ENCODE measurements at regions not wholly inside any gene's neighbourhood (a gene's known extent, or its start where the extent isn't known, plus 50 kb on each side); places are given as distances from the start of the nearest gene placed in this dataset.

DNA sequence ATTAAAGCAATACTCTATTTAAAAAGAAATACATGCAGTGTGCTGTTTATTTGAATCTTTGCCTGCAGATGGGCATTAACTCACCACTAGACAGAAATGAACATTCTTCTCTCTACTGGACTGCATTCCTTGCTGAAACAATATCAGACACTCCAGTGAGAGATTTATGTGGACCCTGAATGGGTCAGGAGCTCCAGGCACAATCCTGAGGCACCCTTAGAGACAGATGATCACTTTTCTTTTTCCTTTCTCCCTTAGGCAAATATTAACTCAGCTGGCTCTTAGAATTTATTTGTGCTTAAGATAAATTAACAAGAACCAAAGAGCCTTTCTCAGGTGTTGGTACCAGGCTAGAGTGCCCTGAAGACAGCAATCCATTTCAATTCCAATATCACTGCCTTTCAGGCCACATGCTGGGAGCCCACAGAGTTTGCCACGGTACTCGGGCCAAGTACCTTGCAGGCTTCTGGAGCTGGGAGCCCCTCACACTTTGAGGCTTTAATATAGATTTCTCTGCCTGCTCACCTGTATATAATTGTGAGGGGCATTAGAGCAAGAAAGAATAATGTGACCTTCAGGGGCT is 173.0 kb downstream of the EMP1 start:
- no peaks in the 10 kb centered on the region for H3K36me3 Mint-ChIP-seq
- peaks cover 5% of the 10 kb centered on the region for H3K27me3 Mint-ChIP-seq
- H3K4me1 Mint-ChIP-seq, result no peaks in the 10 kb centered on the region
- H3K27ac Mint-ChIP-seq, result no peak overlapping the region
- peaks cover 4% of the 10 kb centered on the region for H3K9me3 Mint-ChIP-seq
- H3K4me3 Mint-ChIP-seq, result no peak overlapping the region

DNA sequence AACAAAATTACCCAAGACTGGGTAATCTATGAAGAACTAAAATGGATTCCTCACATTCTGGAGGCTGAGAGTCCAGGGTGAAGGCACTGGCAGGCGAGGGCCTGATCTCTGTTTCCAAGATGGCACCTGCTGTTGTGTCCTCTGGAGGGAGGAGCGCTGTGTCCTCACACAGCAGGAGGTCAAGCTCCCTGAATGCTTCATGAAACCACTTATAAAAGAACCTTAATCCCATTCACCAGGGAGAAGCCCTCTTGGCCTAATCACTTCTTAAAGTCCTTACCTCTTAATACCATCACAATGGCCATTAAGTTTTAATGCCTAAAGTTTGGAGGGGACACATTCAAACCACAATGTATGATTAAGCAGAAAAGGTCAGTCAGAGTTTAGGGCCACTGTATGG is 172.4 kb downstream of the EMP1 start:
- peaks cover 5% of the 10 kb centered on the region for H3K27me3 Mint-ChIP-seq
- H3K9me3 Mint-ChIP-seq, result peaks cover 4% of the 10 kb centered on the region
- H3K4me1 Mint-ChIP-seq, result no peaks in the 10 kb centered on the region
- no peak overlapping the region for H3K27ac Mint-ChIP-seq
- no peak overlapping the region for H3K4me3 Mint-ChIP-seq
- no peaks in the 10 kb centered on the region for H3K36me3 Mint-ChIP-seq

DNA sequence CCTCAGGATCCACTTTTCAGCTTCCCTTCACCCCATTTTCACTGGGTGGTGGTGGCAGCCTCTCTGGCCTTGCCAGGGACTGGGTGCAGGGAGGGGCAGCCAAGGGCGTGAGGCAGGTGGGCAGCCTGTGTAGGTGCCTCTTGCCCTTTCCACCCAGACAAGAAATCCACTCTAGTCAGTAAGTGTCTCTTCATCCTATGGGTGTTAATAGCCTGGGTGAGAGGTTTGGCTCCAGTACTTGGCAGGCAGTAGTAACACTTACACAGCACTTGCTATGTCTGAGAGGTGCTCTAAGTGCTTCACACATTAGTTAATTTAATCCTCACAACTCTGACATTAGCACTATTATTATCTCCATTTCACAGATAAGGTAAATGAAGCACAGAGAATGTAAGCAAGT is 171.9 kb downstream of the EMP1 start:
- Mint-ChIP-seq H3K27ac (no peak overlapping the region), H3K9me3 (peaks cover 4% of the 10 kb centered on the region)

DNA sequence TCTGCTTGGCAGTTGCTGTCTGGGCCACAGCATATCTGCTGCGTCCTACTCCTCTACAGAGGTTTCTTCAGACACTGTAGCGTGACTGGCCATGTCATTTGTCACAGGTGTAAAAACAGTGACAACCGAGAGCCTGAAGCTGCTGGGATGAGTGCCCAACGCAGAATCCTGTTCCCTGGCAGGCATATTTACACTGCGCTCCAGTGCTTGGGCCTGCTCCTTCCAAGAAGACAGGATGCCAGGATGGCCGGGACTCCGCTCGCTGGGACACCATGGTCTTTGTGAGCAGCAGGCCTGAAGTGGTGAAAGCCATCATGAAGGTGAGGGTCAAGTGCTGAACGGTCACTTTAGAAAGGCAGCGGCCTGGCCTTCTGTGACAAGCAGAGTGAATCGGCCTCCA is 171.4 kb downstream of the EMP1 start:
- Mint-ChIP-seq H3K27ac (no peak overlapping the region), H3K36me3 (no peaks in the 10 kb centered on the region), H3K27me3 (peaks cover 5% of the 10 kb centered on the region), H3K4me3 (no peak overlapping the region), H3K9me3 (peaks cover 4% of the 10 kb centered on the region), H3K4me1 (no peaks in the 10 kb centered on the region)

More for the DNA sequence above, 171.9 kb downstream of the EMP1 start:
- H3K4me3 Mint-ChIP-seq, result no peak overlapping the region
- H3K36me3 Mint-ChIP-seq, result no peaks in the 10 kb centered on the region
- H3K27me3 Mint-ChIP-seq, result peaks cover 5% of the 10 kb centered on the region
- no peaks in the 10 kb centered on the region for H3K4me1 Mint-ChIP-seq

DNA sequence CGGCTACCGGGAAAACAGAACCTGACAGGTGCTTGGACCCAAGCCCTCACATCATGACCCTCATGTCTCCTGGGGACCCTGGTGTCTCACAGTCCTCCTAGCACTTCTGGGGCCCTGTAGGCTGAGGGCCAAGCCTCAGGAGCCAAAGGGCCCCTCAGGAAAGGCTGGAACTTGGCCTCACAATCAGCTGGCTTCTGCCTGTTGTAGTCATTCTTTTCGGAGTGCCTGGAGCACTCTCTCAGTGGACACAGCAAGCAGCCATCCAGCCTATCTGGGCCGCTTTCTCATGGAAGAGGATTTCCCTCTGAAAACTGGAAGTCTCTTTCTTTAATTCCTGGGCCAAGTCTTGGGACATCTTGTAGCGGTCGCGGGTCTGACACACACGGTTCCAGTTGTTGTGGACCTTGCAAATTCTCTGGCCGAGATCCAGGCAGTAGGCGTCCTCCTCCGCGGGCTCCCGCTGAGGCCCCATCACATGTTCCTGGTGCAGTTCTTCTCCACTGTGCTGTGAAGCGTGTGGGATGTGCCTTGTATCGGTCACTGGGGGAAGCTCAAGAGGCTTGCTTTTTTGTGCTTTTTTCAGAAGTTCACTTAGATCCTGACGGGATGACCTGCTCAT is 169.3 kb downstream of the EMP1 start:
- H3K4me1 Mint-ChIP-seq, result no peaks in the 10 kb centered on the region
- H3K27me3 Mint-ChIP-seq, result peaks cover 15% of the 10 kb centered on the region
- H3K9me3 Mint-ChIP-seq, result peaks cover 4% of the 10 kb centered on the region

DNA sequence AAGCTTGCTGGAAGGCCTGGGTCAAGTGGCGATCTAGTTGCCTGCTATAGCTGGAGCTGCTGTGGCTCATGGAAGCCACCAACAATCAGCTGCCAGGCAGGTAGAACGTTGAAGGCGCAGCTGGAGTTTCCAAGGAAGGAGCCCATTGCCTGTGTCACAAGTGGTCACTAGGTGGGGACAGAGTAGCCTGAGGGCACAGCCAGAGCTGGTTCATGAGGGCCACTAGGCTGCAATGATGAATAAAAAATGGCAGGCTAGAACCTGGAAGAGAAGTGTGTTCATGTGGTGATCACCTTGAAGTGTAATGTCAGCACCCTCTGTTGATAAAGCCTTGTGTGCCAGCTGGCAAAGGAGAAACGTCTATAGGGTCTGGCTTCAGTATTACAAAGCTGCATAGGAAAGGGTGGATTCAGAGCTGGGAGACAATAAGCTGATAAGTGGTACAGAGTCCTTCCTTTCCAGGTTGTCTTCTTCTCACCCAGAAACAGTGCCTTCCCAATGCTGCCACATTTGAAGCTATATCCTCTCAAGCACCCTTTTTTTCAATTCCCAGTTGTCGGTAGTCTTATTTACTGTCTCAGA is 165.8 kb downstream of the EMP1 start:
- no peak overlapping the region for H3K4me3 Mint-ChIP-seq
- H3K27ac Mint-ChIP-seq, result no peak overlapping the region
- peaks cover 4% of the 10 kb centered on the region for H3K9me3 Mint-ChIP-seq
- no peaks in the 10 kb centered on the region for H3K4me1 Mint-ChIP-seq
- H3K36me3 Mint-ChIP-seq, result no peaks in the 10 kb centered on the region
- peaks cover 29% of the 10 kb centered on the region for H3K27me3 Mint-ChIP-seq

More for the DNA sequence above, 169.3 kb downstream of the EMP1 start:
- H3K27ac Mint-ChIP-seq, result no peak overlapping the region
- H3K4me3 Mint-ChIP-seq, result no peak overlapping the region
- no peaks in the 10 kb centered on the region for H3K36me3 Mint-ChIP-seq

DNA sequence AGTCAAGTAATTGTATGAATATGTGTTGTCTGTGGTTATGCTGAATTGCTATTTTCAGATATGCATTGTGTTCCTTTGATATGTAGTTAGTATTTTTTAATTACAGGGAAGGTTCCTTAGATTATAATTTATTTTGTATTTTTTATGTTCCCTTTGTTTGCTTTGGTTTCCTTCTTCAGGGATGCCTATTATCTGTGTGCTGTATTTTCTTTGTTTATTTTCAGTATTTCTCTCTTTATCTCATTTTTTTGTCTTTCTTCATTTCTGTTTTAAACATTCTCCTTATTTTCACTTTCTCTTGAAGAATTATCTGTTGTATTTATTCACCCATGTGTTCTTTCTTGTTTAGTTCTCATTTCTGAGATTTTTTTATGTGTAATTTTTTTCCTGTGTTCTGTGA is 163.1 kb downstream of the EMP1 start:
- Mint-ChIP-seq H3K36me3 (no peaks in the 10 kb centered on the region), H3K27me3 (peaks cover 29% of the 10 kb centered on the region), H3K4me1 (no peaks in the 10 kb centered on the region), H3K9me3 (no peaks in the 10 kb centered on the region), H3K4me3 (no peak overlapping the region), H3K27ac (no peak overlapping the region)

DNA sequence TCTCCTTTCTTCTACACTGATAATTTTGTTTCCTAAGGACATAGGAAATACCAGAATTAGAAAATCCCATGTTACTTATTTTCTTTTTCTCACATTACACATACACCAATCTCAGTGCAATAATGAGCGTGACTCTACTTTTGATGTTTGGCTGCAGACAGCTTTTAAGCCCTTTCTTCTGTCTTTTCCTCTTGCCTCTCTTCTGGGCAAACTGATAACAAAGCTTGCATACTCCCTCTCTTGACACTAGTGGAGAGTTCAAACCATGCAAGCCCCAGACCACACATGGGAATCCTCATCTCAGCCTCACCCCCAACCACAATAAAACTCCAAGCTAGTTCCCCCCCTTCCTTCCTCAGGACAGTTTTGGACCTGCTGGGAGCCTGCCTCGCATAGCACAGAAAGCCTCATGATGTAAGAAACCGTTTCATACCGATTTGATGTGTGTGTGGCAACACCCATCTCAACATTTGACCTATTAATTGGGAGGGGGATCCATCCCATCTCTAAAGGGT is 161.9 kb downstream of the EMP1 start:
- H3K27ac Mint-ChIP-seq, result no peak overlapping the region
- no peaks in the 10 kb centered on the region for H3K36me3 Mint-ChIP-seq
- no peaks in the 10 kb centered on the region for H3K4me1 Mint-ChIP-seq
- H3K9me3 Mint-ChIP-seq, result no peaks in the 10 kb centered on the region
- peaks cover 29% of the 10 kb centered on the region for H3K27me3 Mint-ChIP-seq
- H3K4me3 Mint-ChIP-seq, result no peak overlapping the region

- H3K4me1 Mint-ChIP-seq, result peaks cover 8% of the 10 kb centered on the region
- no peak overlapping the region for H3K4me3 Mint-ChIP-seq
- peak overlapping the region; percentile 70 for H3K27ac Mint-ChIP-seq
- H3K36me3 Mint-ChIP-seq, result no peaks in the 10 kb centered on the region
- H3K9me3 Mint-ChIP-seq, result no peaks in the 10 kb centered on the region
- H3K27me3 Mint-ChIP-seq, result peaks cover 17% of the 10 kb centered on the region
These were observed 154.4 kb downstream of the EMP1 start for GRCh38 chr12:13350946-13351345.

DNA sequence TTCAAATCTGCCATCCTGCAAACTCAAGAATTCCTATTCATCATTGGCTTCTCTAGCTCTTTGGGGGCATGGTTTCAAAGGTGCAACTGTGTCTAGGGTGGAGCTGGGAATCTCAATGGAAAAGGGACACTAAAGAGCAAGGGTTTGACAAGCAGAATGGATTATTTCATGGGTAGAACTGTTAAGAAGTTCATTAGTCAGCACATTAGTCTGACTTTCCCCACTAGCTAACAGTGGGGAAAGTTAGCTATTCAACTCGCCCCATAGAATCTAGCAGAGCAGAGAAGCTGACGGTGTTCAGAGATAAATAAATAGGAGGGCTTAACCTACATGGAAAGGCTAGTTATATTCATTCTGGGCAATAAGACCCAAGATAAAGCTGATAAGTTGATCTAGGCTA is 153.9 kb downstream of the EMP1 start:
- Mint-ChIP-seq H3K27ac (no peak overlapping the region), H3K27me3 (peaks cover 17% of the 10 kb centered on the region), H3K4me1 (peaks cover 8% of the 10 kb centered on the region), H3K9me3 (no peaks in the 10 kb centered on the region), H3K36me3 (no peaks in the 10 kb centered on the region), H3K4me3 (no peak overlapping the region)

DNA sequence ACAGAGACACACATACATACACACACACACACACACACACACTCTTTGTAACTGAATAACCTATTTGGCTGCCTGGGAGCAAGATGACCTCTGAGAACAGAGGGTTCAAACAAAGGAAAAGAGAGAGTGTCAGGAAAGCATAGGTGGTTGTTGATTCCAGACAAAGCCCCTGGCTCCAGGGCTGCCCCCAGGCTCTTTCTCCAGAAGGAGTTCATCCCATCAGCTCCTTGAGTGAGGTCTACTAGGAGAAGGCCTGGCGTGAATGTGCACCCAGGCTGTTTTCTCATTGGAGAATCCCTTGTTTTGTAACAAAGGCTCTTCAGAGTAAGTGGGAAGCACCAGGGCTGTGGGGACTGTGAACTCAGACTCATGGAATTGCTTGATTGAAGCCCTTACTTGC is 151.9 kb downstream of the EMP1 start:
- no peaks in the 10 kb centered on the region for H3K36me3 Mint-ChIP-seq
- peaks cover 8% of the 10 kb centered on the region for H3K4me1 Mint-ChIP-seq
- no peak overlapping the region for H3K27ac Mint-ChIP-seq
- no peak overlapping the region for H3K4me3 Mint-ChIP-seq
- no peaks in the 10 kb centered on the region for H3K9me3 Mint-ChIP-seq
- peaks cover 19% of the 10 kb centered on the region for H3K27me3 Mint-ChIP-seq

DNA sequence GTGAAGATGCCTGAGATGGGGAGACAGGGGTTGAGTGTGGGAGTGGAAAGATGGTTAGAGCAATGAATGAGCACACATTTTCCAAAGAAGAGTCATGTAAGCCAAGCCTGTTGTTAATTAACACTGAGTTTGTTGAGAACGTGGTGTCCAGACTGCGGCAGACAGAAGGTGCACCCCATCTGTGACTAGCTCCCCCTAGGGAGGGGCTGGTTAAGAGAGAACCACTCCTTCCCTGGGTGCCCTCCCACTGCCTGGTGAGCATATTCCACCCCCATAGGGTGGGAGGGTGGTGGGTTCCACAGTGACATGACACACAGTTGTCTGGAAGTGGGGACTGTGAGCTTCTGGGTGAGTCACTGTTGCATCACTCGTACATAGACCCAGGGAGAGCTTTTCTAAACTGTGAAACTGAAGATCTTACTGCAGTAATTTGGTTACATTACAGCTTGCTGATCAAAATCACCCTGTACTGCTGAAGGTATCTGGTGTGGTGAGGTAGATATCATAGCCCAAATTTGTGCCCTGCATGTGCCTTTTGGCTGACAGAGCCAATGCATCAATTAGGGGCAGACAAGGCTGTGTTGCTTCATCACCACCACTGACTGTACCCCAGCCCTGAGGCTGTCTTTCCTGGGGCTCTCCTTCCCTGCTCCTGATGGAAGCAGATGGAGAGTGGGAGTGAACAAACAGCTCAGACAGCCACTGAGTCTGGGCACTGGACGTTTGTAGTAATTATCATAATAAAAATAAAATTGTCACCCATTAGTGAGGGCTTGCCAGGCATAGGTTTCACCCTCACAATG is 150.9 kb downstream of the EMP1 start:
- Mint-ChIP-seq H3K9me3 (no peaks in the 10 kb centered on the region), H3K4me1 (peaks cover 8% of the 10 kb centered on the region), H3K4me3 (no peak overlapping the region), H3K36me3 (no peaks in the 10 kb centered on the region), H3K27me3 (peaks cover 21% of the 10 kb centered on the region), H3K27ac (peak overlapping the region; percentile 31)

GRCh38 chr12:13345722-13346121 is 149.2 kb downstream of the EMP1 start:
- Mint-ChIP-seq H3K36me3 (no peaks in the 10 kb centered on the region), H3K27me3 (peaks cover 18% of the 10 kb centered on the region), H3K9me3 (no peaks in the 10 kb centered on the region), H3K27ac (no peak overlapping the region), H3K4me3 (no peak overlapping the region), H3K4me1 (peaks cover 8% of the 10 kb centered on the region)

DNA sequence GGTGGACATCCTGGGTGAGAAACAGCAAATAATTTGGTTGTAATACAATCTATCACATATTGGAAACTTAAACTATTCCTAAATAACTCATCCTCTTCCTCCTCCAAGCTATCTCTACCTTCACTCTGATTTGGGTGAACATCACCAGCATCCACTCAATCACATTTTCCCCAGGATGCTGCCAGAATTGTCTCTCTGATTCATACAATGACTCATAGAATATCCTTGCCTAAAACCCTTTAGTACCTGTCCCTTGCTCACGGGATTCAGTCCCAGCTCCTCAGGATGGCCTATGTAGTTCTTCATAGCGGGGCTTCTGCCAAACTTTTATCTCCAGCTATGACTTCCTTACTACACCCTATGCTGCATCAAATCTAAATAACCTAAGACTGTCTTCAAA is 146.8 kb downstream of the EMP1 start:
- Mint-ChIP-seq H3K4me1 (peaks cover 8% of the 10 kb centered on the region), H3K27me3 (peaks cover 13% of the 10 kb centered on the region), H3K27ac (peak overlapping the region; percentile 20), H3K9me3 (no peaks in the 10 kb centered on the region), H3K36me3 (no peaks in the 10 kb centered on the region), H3K4me3 (no peak overlapping the region)

- H3K27ac Mint-ChIP-seq, result no peak overlapping the region
- H3K27me3 Mint-ChIP-seq, result peaks cover 13% of the 10 kb centered on the region
- H3K4me1 Mint-ChIP-seq, result peaks cover 5% of the 10 kb centered on the region
- no peaks in the 10 kb centered on the region for H3K9me3 Mint-ChIP-seq
- H3K36me3 Mint-ChIP-seq, result no peaks in the 10 kb centered on the region
- no peak overlapping the region for H3K4me3 Mint-ChIP-seq
These were observed 146.4 kb downstream of the EMP1 start for GRCh38 chr12:13342971-13343370.

- Mint-ChIP-seq H3K9me3 (no peaks in the 10 kb centered on the region), H3K27me3 (peaks cover 11% of the 10 kb centered on the region), H3K36me3 (no peaks in the 10 kb centered on the region), H3K4me3 (no peak overlapping the region), H3K27ac (no peak overlapping the region), H3K4me1 (no peaks in the 10 kb centered on the region)
These were observed 143.6 kb downstream of the EMP1 start for GRCh38 chr12:13340149-13340548.

Measured in activated naive CD4-positive, alpha-beta T cell treated with anti-CD3 and anti-CD28 coated beads, Interleukin-2, amount 50 U/mL, for 24 hours (primary cell).